SK-N-SH treated with all-trans-retinoic acid at 6 μM for 48 hours (cell line): ENCODE measurements at regions not wholly inside any gene's neighbourhood (a gene's known extent, or its start where the extent isn't known, plus 50 kb on each side); places are given as distances from the start of the nearest gene placed in this dataset.

ENCODE experiments used
- ESRRG ChIP-seq: fragments of 250-450 bp; sonication (Bioruptor Pico); IDR thresholded peaks from 2 replicates; pipeline ENCODE4 v1.6.1; 2021; ENCODE audit warnings: mild to moderate bottlenecking
- ISL1 ChIP-seq: fragments of 250-450 bp; sonication (Bioruptor Pico); IDR thresholded peaks from 2 replicates; pipeline ENCODE4 v2.1.2; 2022; ENCODE audit warnings: mild to moderate bottlenecking, moderate library complexity
- PATZ1 ChIP-seq: fragments of 250-450 bp; sonication (Bioruptor Pico); IDR thresholded peaks from 2 replicates; pipeline ENCODE4 v1.8.0; 2020; ENCODE audit warnings: mild to moderate bottlenecking, moderate library complexity, borderline replicate concordance
- RARB ChIP-seq: fragments of 250-450 bp; sonication (Bioruptor Pico); IDR thresholded peaks from 2 replicates; pipeline ENCODE4 v1.8.0; 2021; ENCODE audit warnings: mild to moderate bottlenecking, moderate library complexity
- SNAI2 ChIP-seq: fragments of 250-450 bp; sonication (Bioruptor Pico); IDR thresholded peaks from 2 replicates; pipeline ENCODE4 v1.5.0; 2020; ENCODE audit warnings: mild to moderate bottlenecking, moderate library complexity
- TOX ChIP-seq: fragments of 250-450 bp; sonication (Bioruptor Pico); IDR thresholded peaks from 2 replicates; pipeline ENCODE4 v1.8.0; 2021; ENCODE audit warnings: mild to moderate bottlenecking, moderate library complexity, borderline replicate concordance

- TF ChIP-seq ISL1 (CRISPR knock-in tag) (no peak), RARB (CRISPR knock-in tag) (no peak), SNAI2 (CRISPR knock-in tag) (no peak), TOX (no peak), PATZ1 (CRISPR knock-in tag) (no peak), ESRRG (CRISPR knock-in tag) (no peak)
These were observed 194.0 kb upstream of the SLITRK1 start for GRCh38 chr13:84076280-84076679.
